ENCODE measurements at regions not wholly inside any gene's neighbourhood (a gene's known extent, or its start where the extent isn't known, plus 50 kb on each side); places are given as distances from the start of the nearest gene placed in this dataset.

GRCh38 chr3:34346656-34347055, 548.2 kb downstream of the PDCD6IP start:
- DNase-seq (ENCODE audit: low read depth) = no peak
- TF ChIP-seq CTCF (conservative IDR thresholded peaks at IDR 0.05; ENCODE audit: low read length) = no peak

GRCh38 chr3:34351882-34352777, 553.7 kb downstream of the PDCD6IP start:
- no peak for DNase-seq (ENCODE audit: low read depth)
- TF ChIP-seq CTCF (conservative IDR thresholded peaks at IDR 0.05; ENCODE audit: low read length) = no peak
- no peak overlapping the region for H3K4me3 ChIP-seq (ENCODE audit: low read length)

More at GRCh38 chr3:34346656-34347055, 548.2 kb downstream of the PDCD6IP start:
- H3K4me3 ChIP-seq (ENCODE audit: low read length) = no peak overlapping the region

GRCh38 chr3:34352778-34353331, 554.4 kb downstream of the PDCD6IP start:
- DNase-seq (ENCODE audit: low read depth) = no peak

GRCh38 chr3:34357461-34357860, 559.0 kb downstream of the PDCD6IP start:
- TF ChIP-seq CTCF (conservative IDR thresholded peaks at IDR 0.05; ENCODE audit: low read length) = no peak
- H3K4me3 ChIP-seq (ENCODE audit: low read length) = no peak overlapping the region
- no peak for DNase-seq (ENCODE audit: low read depth)

More at GRCh38 chr3:34352778-34353331, 554.4 kb downstream of the PDCD6IP start:
- TF ChIP-seq CTCF (conservative IDR thresholded peaks at IDR 0.05; ENCODE audit: low read length) = no peak
- H3K4me3 ChIP-seq (ENCODE audit: low read length) = no peak overlapping the region

- no peak overlapping the region for H3K4me3 ChIP-seq (ENCODE audit: low read length)
- no peak for TF ChIP-seq CTCF (conservative IDR thresholded peaks at IDR 0.05; ENCODE audit: low read length)
Measured at GRCh38 chr3:34359064-34359463, 560.6 kb downstream of the PDCD6IP start.

GRCh38 chr3:34360713-34361112, 562.3 kb downstream of the PDCD6IP start:
- no peak overlapping the region for H3K4me3 ChIP-seq (ENCODE audit: low read length)
- TF ChIP-seq CTCF (conservative IDR thresholded peaks at IDR 0.05; ENCODE audit: low read length) = no peak
- DNase-seq (ENCODE audit: low read depth) = peak; percentile 1

More at GRCh38 chr3:34359064-34359463, 560.6 kb downstream of the PDCD6IP start:
- no peak for DNase-seq (ENCODE audit: low read depth)

DNA sequence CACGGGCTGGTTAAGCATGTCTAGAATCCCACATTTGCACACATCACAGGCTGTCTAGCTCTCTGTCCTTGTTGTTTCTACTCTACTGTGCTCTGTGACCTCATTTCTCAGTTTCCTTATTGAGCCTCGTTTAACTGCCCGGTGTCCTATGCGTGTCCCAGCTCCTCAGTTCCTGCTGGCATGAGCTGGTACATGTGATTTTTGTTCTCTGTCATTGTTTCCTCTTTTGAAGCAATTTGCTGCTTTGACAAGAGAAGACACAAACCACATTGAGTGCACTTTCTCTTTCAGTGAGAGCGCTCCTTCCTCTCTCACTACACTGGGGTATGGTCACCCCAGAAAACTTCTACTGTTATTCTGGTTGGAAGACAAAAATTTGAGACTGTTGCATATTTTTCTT, 563.5 kb downstream of the PDCD6IP start:
- TF ChIP-seq CTCF (conservative IDR thresholded peaks at IDR 0.05; ENCODE audit: low read length) = no peak
- H3K4me3 ChIP-seq (ENCODE audit: low read length) = no peak overlapping the region
- no peak for DNase-seq (ENCODE audit: low read depth)

Data from AG10803 (cell line).